ENCODE measurements at regions not wholly inside any gene's neighbourhood (a gene's known extent, or its start where the extent isn't known, plus 50 kb on each side); places are given as distances from the start of the nearest gene placed in this dataset.

- no peaks in the 10 kb centered on the region for H3K79me2 ChIP-seq
- H3K27ac ChIP-seq: peak overlapping the region; percentile 85
- 78% methylated on average over 12 of the region's 12 CpGs for WGBS (ENCODE audit: low lambda C conversion rate, missing lambda C conversion rate)
- H2AFZ ChIP-seq: no peak overlapping the region
- no peaks in the 10 kb centered on the region for H4K20me1 ChIP-seq (ENCODE audit: insufficient read depth, poor library complexity, severe bottlenecking)
- no peak overlapping the region for H3K4me2 ChIP-seq
- no peak for DNase-seq (ENCODE audit: low spot score)
- TF ChIP-seq EZH2 (IDR thresholded peaks at IDR 0.05; ENCODE audit: borderline replicate concordance): no peak
- TF ChIP-seq EZH2phosphoT487 (IDR thresholded peaks at IDR 0.05; ENCODE audit: low read depth, severe bottlenecking, unreplicated experiment): no peak
- no peak for TF ChIP-seq CTCF (IDR thresholded peaks at IDR 0.05; ENCODE audit: poor library complexity)
- peaks cover 38% of the 10 kb centered on the region for H3K4me1 ChIP-seq (ENCODE audit: insufficient read depth)
- no peak overlapping the region for H3K4me3 ChIP-seq
- no peaks in the 10 kb centered on the region for H3K9me2 ChIP-seq (replicated peaks; ENCODE audit: insufficient read depth)
- no peaks in the 10 kb centered on the region for H3K9me3 ChIP-seq (ENCODE audit: low read depth)
- no peaks in the 10 kb centered on the region for H3K27me3 ChIP-seq
- H3K36me3 ChIP-seq (replicated peaks; ENCODE audit: insufficient read depth, low read depth): no peaks in the 10 kb centered on the region
Observed at GRCh38 chr5:173767574-173768266, 120.4 kb upstream of the CPEB4 start.

GRCh38 chr5:173768267-173768806 lies 119.8 kb upstream of the CPEB4 start:
- peaks cover 34% of the 10 kb centered on the region for H3K4me1 ChIP-seq (ENCODE audit: insufficient read depth)
- WGBS (ENCODE audit: low lambda C conversion rate, missing lambda C conversion rate): 88% methylated on average over 5 of the region's 5 CpGs
- H3K27ac ChIP-seq: peak overlapping the region; percentile 34
- no peak overlapping the region for H3K4me2 ChIP-seq
- no peaks in the 10 kb centered on the region for H3K9me3 ChIP-seq (ENCODE audit: low read depth)
- no peaks in the 10 kb centered on the region for H3K36me3 ChIP-seq (replicated peaks; ENCODE audit: insufficient read depth, low read depth)
- H3K9me2 ChIP-seq (replicated peaks; ENCODE audit: insufficient read depth): no peaks in the 10 kb centered on the region
- H3K27me3 ChIP-seq: no peaks in the 10 kb centered on the region
- H4K20me1 ChIP-seq (ENCODE audit: insufficient read depth, poor library complexity, severe bottlenecking): no peaks in the 10 kb centered on the region
- DNase-seq (ENCODE audit: low spot score): no peak
- H3K4me3 ChIP-seq: no peak overlapping the region
- H3K79me2 ChIP-seq: no peaks in the 10 kb centered on the region
- H2AFZ ChIP-seq: no peak overlapping the region
- no peak for TF ChIP-seq EZH2 (IDR thresholded peaks at IDR 0.05; ENCODE audit: borderline replicate concordance)
- no peak for TF ChIP-seq EZH2phosphoT487 (IDR thresholded peaks at IDR 0.05; ENCODE audit: low read depth, severe bottlenecking, unreplicated experiment)
- TF ChIP-seq CTCF (IDR thresholded peaks at IDR 0.05; ENCODE audit: poor library complexity): no peak

- H4K20me1 ChIP-seq (ENCODE audit: insufficient read depth, poor library complexity, severe bottlenecking): no peaks in the 10 kb centered on the region
- WGBS (ENCODE audit: low lambda C conversion rate, missing lambda C conversion rate): 91% methylated on average over 1 of the region's 1 CpG
- H3K9me3 ChIP-seq (ENCODE audit: low read depth): no peaks in the 10 kb centered on the region
- no peaks in the 10 kb centered on the region for H3K9me2 ChIP-seq (replicated peaks; ENCODE audit: insufficient read depth)
- H3K36me3 ChIP-seq (replicated peaks; ENCODE audit: insufficient read depth, low read depth): no peaks in the 10 kb centered on the region
- peaks cover 31% of the 10 kb centered on the region for H3K4me1 ChIP-seq (ENCODE audit: insufficient read depth)
- H3K27ac ChIP-seq: peak overlapping the region; percentile 34
- H3K4me3 ChIP-seq: no peak overlapping the region
- DNase-seq (ENCODE audit: low spot score): no peak
- H2AFZ ChIP-seq: no peak overlapping the region
- TF ChIP-seq CTCF (IDR thresholded peaks at IDR 0.05; ENCODE audit: poor library complexity) (no peak), EZH2phosphoT487 (IDR thresholded peaks at IDR 0.05; ENCODE audit: low read depth, severe bottlenecking, unreplicated experiment) (no peak), EZH2 (IDR thresholded peaks at IDR 0.05; ENCODE audit: borderline replicate concordance) (no peak)
- H3K4me2 ChIP-seq: no peak overlapping the region
- no peaks in the 10 kb centered on the region for H3K79me2 ChIP-seq
- no peaks in the 10 kb centered on the region for H3K27me3 ChIP-seq
Observed at GRCh38 chr5:173768891-173769290, 119.3 kb upstream of the CPEB4 start.

All from hepatocyte (in vitro differentiated cells).